ENCODE measurements at regions not wholly inside any gene's neighbourhood (a gene's known extent, or its start where the extent isn't known, plus 50 kb on each side); places are given as distances from the start of the nearest gene placed in this dataset.

DNA sequence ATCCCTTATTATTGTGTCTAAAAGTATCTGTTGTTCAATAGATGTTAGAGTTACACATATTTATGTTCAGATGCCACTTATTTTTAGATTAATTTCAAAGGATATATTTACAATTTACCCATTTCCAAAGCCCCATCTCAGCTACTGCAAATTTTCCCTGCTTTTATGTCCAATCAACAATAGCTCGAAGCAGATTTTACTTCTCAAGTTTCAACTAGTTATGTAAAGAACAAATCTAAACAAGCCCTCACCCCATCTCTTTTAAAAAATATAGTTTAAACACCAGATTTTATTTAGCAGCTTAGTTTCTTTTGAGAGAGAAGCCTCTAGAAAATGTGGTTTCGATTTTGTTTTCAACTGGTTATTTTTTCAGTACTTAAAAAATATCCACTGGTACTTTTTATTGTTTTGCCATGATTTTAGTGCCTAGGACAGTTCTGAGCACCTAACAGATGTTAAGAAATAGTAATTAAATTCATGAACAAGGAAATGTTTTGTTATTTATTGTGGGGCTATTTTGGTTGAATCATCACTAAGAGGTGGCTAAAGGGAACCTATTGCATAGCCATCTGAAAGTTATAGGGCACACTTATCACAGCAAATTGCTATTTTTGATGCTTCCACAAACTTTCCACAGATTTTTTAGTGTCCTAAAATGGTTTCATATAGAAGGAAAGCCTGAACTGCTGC is 96.2 kb upstream of the BMP4 start:
- TF ChIP-seq, protein P1, sequence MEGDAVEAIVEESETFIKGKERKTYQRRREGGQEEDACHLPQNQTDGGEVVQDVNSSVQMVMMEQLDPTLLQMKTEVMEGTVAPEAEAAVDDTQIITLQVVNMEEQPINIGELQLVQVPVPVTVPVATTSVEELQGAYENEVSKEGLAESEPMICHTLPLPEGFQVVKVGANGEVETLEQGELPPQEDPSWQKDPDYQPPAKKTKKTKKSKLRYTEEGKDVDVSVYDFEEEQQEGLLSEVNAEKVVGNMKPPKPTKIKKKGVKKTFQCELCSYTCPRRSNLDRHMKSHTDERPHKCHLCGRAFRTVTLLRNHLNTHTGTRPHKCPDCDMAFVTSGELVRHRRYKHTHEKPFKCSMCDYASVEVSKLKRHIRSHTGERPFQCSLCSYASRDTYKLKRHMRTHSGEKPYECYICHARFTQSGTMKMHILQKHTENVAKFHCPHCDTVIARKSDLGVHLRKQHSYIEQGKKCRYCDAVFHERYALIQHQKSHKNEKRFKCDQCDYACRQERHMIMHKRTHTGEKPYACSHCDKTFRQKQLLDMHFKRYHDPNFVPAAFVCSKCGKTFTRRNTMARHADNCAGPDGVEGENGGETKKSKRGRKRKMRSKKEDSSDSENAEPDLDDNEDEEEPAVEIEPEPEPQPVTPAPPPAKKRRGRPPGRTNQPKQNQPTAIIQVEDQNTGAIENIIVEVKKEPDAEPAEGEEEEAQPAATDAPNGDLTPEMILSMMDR (IDR thresholded peaks at IDR 0.05; ENCODE audit: control insufficient read depth, insufficient read depth, low read depth, low read length, missing control alignments), result no peak
- no peak for DNase-seq (ENCODE audit: low read depth)
- H3K4me3 ChIP-seq (ENCODE audit: control insufficient read depth, low read depth, low read length), result no peak overlapping the region

DNA sequence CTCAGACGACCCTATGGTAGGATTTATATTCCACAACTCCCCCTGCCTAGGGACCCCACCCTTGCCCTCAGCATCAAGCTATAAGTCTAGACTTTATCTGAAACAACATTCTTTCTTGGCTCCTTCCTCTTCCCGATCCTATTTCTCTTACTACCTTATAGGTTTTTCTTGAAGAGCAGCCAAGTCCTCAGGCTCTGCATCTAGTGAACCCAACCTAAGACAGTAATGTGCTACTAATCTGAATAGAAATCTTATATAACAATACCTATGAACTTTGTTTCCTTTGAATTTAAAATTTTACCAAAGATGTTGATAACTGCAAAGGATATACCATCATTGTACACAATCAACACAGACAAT is 96.7 kb upstream of the BMP4 start:
- TF ChIP-seq, protein P1 (IDR thresholded peaks at IDR 0.05; ENCODE audit: control insufficient read depth, insufficient read depth, low read depth, low read length, missing control alignments), result no peak
- DNase-seq (ENCODE audit: low read depth), result no peak
- H3K4me3 ChIP-seq (ENCODE audit: control insufficient read depth, low read depth, low read length), result no peak overlapping the region

DNA sequence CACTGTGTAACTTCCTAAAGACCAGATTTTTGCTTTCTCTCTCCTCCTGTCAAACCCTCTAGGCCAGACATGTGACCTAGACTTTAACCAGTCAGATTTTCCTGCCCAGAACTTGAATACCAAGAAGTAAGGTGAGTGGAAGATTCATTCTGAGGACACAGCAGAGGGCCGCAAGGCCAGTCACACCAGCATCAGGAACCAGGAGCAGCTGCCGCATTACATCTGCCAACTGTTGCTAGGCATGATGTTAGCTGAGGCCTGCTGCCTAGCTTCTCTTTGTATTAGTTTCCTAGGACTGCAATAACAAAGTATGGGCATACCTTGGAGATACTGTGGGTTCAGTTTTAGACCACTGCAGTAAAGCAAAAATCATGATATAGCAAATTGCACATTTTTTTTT is 101.9 kb upstream of the BMP4 start:
- DNase-seq (ENCODE audit: low read depth), result no peak
- TF ChIP-seq, protein P1 (IDR thresholded peaks at IDR 0.05; ENCODE audit: control insufficient read depth, insufficient read depth, low read depth, low read length, missing control alignments), result no peak
- H3K4me3 ChIP-seq (ENCODE audit: control insufficient read depth, low read depth, low read length), result no peak overlapping the region

DNA sequence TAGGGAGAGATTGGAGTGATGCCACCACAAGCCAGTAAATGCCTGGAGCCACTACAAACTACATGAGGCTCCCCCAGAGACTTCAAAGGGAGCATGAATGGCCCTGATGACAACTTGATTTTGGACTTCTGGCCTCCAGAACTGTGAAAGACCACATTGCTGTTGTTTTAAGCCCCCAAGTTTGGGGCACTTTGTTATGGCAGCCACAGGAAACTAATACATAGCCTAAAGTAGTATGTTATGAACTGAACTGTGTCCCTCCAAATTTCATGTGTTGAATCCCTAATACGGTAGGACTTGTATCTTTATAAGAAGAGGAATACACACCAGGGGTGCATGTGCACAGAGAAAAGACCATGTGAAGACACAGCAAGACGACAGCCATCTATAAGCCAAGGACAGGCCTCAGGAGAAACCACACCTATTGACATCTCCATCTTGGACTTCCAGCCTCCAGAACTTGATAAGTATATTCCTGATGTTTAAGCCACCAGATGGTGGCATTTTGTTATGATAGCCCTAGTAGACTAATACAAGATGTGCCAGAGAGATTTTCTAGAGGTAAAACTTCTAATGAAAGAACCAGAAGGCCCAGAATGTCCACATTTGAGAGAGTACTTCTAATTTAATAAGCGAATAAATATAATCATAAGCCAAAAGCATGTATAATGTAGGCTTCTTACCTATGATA is 127.1 kb upstream of the BMP4 start:
- H3K4me3 ChIP-seq (ENCODE audit: control insufficient read depth, low read depth, low read length), result no peak overlapping the region
- no peak for DNase-seq (ENCODE audit: low read depth)
- TF ChIP-seq, protein P1 (IDR thresholded peaks at IDR 0.05; ENCODE audit: control insufficient read depth, insufficient read depth, low read depth, low read length, missing control alignments), result no peak

DNA sequence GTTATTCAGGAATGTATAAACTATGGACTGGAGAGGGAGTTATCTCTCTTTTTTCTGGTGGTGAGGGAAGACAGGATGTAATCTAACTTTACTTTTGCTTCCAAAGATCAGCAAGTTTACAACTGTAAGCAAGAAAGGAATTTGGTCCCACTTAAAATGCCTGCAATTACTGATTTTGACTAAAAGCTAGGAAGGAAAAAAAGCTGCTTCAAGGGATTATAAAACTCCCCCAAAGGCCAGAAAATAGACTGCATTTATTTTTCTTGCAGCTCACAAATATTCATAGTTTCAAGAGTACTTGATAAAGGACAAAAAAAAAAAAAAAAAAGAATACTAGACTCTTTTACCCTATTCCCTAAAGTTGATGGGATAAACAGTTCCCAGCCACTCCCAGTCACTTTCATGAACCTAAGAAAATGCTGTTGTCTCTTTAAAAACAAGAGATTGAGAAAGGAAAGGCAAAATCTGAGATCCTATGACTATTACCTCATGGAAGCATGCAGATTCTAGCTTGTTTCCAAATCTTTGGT is 128.7 kb upstream of the BMP4 start:
- H3K4me3 ChIP-seq (ENCODE audit: control insufficient read depth, low read depth, low read length), result no peak overlapping the region
- TF ChIP-seq, protein P1 (IDR thresholded peaks at IDR 0.05; ENCODE audit: control insufficient read depth, insufficient read depth, low read depth, low read length, missing control alignments), result no peak
- DNase-seq (ENCODE audit: low read depth), result no peak

DNA sequence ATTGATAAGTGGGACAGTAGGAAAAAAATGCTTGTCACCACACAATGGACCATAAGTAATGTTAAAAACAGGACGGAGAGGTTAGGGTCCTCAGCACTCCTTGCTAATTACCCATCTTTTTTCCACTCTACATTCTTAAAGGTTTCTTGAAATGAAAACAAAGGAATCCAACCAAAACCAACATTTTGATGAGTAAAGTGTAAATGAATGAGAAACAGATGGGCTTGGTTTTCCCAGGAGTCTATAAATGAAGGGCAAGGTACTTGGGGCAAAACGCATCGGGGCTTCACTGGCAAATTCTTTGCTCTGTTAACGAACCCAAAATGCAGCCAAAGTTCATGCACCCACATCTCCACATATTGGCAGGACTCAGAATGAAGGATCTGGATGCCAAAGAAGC is 129.2 kb upstream of the BMP4 start:
- no peak overlapping the region for H3K4me3 ChIP-seq (ENCODE audit: control insufficient read depth, low read depth, low read length)
- TF ChIP-seq, protein P1 (IDR thresholded peaks at IDR 0.05; ENCODE audit: control insufficient read depth, insufficient read depth, low read depth, low read length, missing control alignments), result no peak
- no peak for DNase-seq (ENCODE audit: low read depth)

All from AG09309 (cell line).